ENCODE measurements at regions not wholly inside any gene's neighbourhood (a gene's known extent, or its start where the extent isn't known, plus 50 kb on each side); places are given as distances from the start of the nearest gene placed in this dataset.

GRCh38 chr22:48141301-48141700 lies 1378.9 kb downstream of the TBC1D22A start:
- no peak for FAIRE-seq

- FAIRE-seq: no peak
Measured at GRCh38 chr22:48140261-48140813, 1377.9 kb downstream of the TBC1D22A start.

GRCh38 chr22:48139776-48140175 lies 1377.3 kb downstream of the TBC1D22A start:
- no peak for FAIRE-seq

- no peak for FAIRE-seq
Measured at GRCh38 chr22:48138855-48139254, 1376.4 kb downstream of the TBC1D22A start.

GRCh38 chr22:48138427-48138826 lies 1376.0 kb downstream of the TBC1D22A start:
- FAIRE-seq: peak; percentile 18

GRCh38 chr22:48137640-48138039 lies 1375.2 kb downstream of the TBC1D22A start:
- no peak for FAIRE-seq

GRCh38 chr22:48135592-48135991 lies 1373.1 kb downstream of the TBC1D22A start:
- no peak for FAIRE-seq

- FAIRE-seq: no peak
Measured at GRCh38 chr22:48125416-48125815, 1363.0 kb downstream of the TBC1D22A start.

- FAIRE-seq: no peak
Measured at GRCh38 chr22:48121984-48122383, 1359.5 kb downstream of the TBC1D22A start.

- FAIRE-seq: no peak
Measured at GRCh38 chr22:48118654-48119053, 1356.2 kb downstream of the TBC1D22A start.

- FAIRE-seq: no peak
Measured at GRCh38 chr22:48116871-48117270, 1354.4 kb downstream of the TBC1D22A start.

GRCh38 chr22:48112687-48113521 lies 1350.5 kb downstream of the TBC1D22A start:
- no peak for FAIRE-seq

- FAIRE-seq: no peak
Measured at GRCh38 chr22:48106715-48107259, 1344.3 kb downstream of the TBC1D22A start.

GRCh38 chr22:48106215-48106614 lies 1343.8 kb downstream of the TBC1D22A start:
- FAIRE-seq: no peak

GRCh38 chr22:48105259-48105658 lies 1342.8 kb downstream of the TBC1D22A start:
- FAIRE-seq: no peak

GRCh38 chr22:48104766-48105165 lies 1342.3 kb downstream of the TBC1D22A start:
- no peak for FAIRE-seq

- no peak for FAIRE-seq
Measured at GRCh38 chr22:48104102-48104738, 1341.8 kb downstream of the TBC1D22A start.

- no peak for FAIRE-seq
Measured at GRCh38 chr22:48103126-48103875, 1340.9 kb downstream of the TBC1D22A start.

- no peak for FAIRE-seq
Measured at GRCh38 chr22:48102581-48102980, 1340.1 kb downstream of the TBC1D22A start.

GRCh38 chr22:48101704-48102103 lies 1339.3 kb downstream of the TBC1D22A start:
- FAIRE-seq: no peak

- no peak for FAIRE-seq
Measured at GRCh38 chr22:48100685-48101417, 1338.4 kb downstream of the TBC1D22A start.

- FAIRE-seq: no peak
Measured at GRCh38 chr22:48099671-48100070, 1337.2 kb downstream of the TBC1D22A start.
